ENCODE measurements at regions not wholly inside any gene's neighbourhood (a gene's known extent, or its start where the extent isn't known, plus 50 kb on each side); places are given as distances from the start of the nearest gene placed in this dataset.
"Not testable (repeated sequence)": the region's sequence is repeated elsewhere in the genome, so short reads cannot be mapped to it uniquely, and the experiment has no call there.

- WGBS: 75% methylated on average over 5 of the region's 5 CpGs
- intact Hi-C loops (cut with DNase I): no loop called here
Observed at GRCh38 chr7:67907792-67908191, 911.2 kb downstream of the TYW1 start.

DNA sequence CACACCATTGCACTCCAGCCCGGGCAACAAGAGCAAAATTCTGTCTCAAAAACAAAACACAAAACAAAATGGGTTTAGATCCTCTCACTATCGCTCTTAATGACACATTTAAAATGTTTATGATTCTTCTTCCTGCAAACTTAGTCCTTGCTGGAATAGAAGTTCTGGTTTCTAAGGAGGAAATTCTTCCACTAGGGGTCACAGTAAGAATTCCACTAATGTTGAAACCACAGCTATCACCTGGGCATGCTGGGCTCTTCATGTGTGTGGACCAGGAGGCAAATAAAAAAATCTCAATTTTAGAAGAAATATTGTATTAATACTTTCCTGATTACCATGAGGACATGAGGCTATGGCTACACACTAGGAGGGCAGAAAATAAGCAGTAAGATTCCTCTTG lies 915.8 kb downstream of the TYW1 start:
- H3K9me3 ChIP-seq: no peaks in the 10 kb centered on the region
- no peak overlapping the region for H3K4me3 ChIP-seq
- WGBS: 73% methylated on average over 2 of the region's 2 CpGs
- H3K27me3 ChIP-seq: no peaks in the 10 kb centered on the region
- peaks cover 0 to 6% (median 0%) of the 10 kb centered on the region in 4 donors for H3K4me1 ChIP-seq
- no peak for DNase-seq (ENCODE audit: extremely low spot score)
- intact Hi-C loops (cut with DNase I): no loop called here
- no peaks in the 10 kb centered on the region for H3K36me3 ChIP-seq
- TF ChIP-seq, protein P1, sequence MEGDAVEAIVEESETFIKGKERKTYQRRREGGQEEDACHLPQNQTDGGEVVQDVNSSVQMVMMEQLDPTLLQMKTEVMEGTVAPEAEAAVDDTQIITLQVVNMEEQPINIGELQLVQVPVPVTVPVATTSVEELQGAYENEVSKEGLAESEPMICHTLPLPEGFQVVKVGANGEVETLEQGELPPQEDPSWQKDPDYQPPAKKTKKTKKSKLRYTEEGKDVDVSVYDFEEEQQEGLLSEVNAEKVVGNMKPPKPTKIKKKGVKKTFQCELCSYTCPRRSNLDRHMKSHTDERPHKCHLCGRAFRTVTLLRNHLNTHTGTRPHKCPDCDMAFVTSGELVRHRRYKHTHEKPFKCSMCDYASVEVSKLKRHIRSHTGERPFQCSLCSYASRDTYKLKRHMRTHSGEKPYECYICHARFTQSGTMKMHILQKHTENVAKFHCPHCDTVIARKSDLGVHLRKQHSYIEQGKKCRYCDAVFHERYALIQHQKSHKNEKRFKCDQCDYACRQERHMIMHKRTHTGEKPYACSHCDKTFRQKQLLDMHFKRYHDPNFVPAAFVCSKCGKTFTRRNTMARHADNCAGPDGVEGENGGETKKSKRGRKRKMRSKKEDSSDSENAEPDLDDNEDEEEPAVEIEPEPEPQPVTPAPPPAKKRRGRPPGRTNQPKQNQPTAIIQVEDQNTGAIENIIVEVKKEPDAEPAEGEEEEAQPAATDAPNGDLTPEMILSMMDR (IDR thresholded peaks at IDR 0.05): no peak
- TF ChIP-seq POLR2AphosphoS5 (IDR thresholded peaks at IDR 0.05): no peak
- TF ChIP-seq EP300 (IDR thresholded peaks at IDR 0.05): no peak
- TF ChIP-seq POLR2A (IDR thresholded peaks at IDR 0.05; ENCODE audit: low read depth): no peak
- no peak overlapping the region for H3K27ac ChIP-seq (replicated peaks in 1 of 4)

More at GRCh38 chr7:67907792-67908191, 911.2 kb downstream of the TYW1 start:
- DNase-seq (ENCODE audit: extremely low spot score): no peak
- no peaks in the 10 kb centered on the region for H3K27me3 ChIP-seq
- H3K9me3 ChIP-seq: no peaks in the 10 kb centered on the region
- TF ChIP-seq, protein P1 (IDR thresholded peaks at IDR 0.05): no peak
- TF ChIP-seq POLR2AphosphoS5 (IDR thresholded peaks at IDR 0.05): no peak
- TF ChIP-seq EP300 (IDR thresholded peaks at IDR 0.05): no peak
- TF ChIP-seq POLR2A (IDR thresholded peaks at IDR 0.05; ENCODE audit: low read depth): no peak
- no peak overlapping the region for H3K4me3 ChIP-seq
- no peaks in the 10 kb centered on the region for H3K4me1 ChIP-seq
- H3K27ac ChIP-seq (replicated peaks in 1 of 4): no peak overlapping the region
- no peaks in the 10 kb centered on the region for H3K36me3 ChIP-seq

GRCh38 chr7:67913604-67914003 lies 917.0 kb downstream of the TYW1 start:
- TF ChIP-seq POLR2AphosphoS5 (IDR thresholded peaks at IDR 0.05) (no peak), EP300 (IDR thresholded peaks at IDR 0.05) (no peak), POLR2A (IDR thresholded peaks at IDR 0.05; ENCODE audit: low read depth) (no peak)
- TF ChIP-seq, protein P1 (IDR thresholded peaks at IDR 0.05): no peak
- intact Hi-C loops (cut with DNase I): no loop called here
- H3K27ac ChIP-seq (replicated peaks in 1 of 4): no peak overlapping the region
- H3K36me3 ChIP-seq: no peaks in the 10 kb centered on the region
- DNase-seq (ENCODE audit: extremely low spot score): no peak
- no peaks in the 10 kb centered on the region for H3K9me3 ChIP-seq
- H3K4me3 ChIP-seq: no peak overlapping the region
- H3K27me3 ChIP-seq: no peaks in the 10 kb centered on the region
- H3K4me1 ChIP-seq: peaks cover 0 to 6% (median 0%) of the 10 kb centered on the region in 4 donors

- DNase-seq (ENCODE audit: extremely low spot score); H3K9me3 ChIP-seq; H3K36me3 ChIP-seq; H3K27me3 ChIP-seq; H3K4me3 ChIP-seq; H3K27ac ChIP-seq (replicated peaks in 1 of 4); intact Hi-C loops (cut with DNase I); H3K4me1 ChIP-seq: not testable (repeated sequence)
- WGBS: 100% methylated on average over 1 of the region's 1 CpG
Observed at GRCh38 chr7:67916111-67916510, 919.5 kb downstream of the TYW1 start.

- H3K4me1 ChIP-seq: peaks cover 0 to 6% (median 0%) of the 10 kb centered on the region in 4 donors
- intact Hi-C loops (cut with DNase I): no loop called here
- TF ChIP-seq EP300 (IDR thresholded peaks at IDR 0.05) (no peak), POLR2A (IDR thresholded peaks at IDR 0.05; ENCODE audit: low read depth) (no peak), POLR2AphosphoS5 (IDR thresholded peaks at IDR 0.05) (no peak)
- TF ChIP-seq, protein P1 (IDR thresholded peaks at IDR 0.05): no peak
- no peak overlapping the region for H3K4me3 ChIP-seq
- WGBS: 52% methylated on average over 9 of the region's 9 CpGs
- peaks cover 0 to 4% (median 0%) of the 10 kb centered on the region in 4 donors for H3K9me3 ChIP-seq
- H3K27ac ChIP-seq (replicated peaks in 1 of 4): no peak overlapping the region
- DNase-seq (ENCODE audit: extremely low spot score): no peak
- H3K27me3 ChIP-seq: no peaks in the 10 kb centered on the region
- no peaks in the 10 kb centered on the region for H3K36me3 ChIP-seq
Observed at GRCh38 chr7:67916571-67917436, 920.2 kb downstream of the TYW1 start.

Data from esophagus muscularis mucosa (tissue), 4 donors.